GM20431 (cell line): ENCODE measurements at regions not wholly inside any gene's neighbourhood (a gene's known extent, or its start where the extent isn't known, plus 50 kb on each side); places are given as distances from the start of the nearest gene placed in this dataset.
"Not testable (repeated sequence)": the region's sequence is repeated elsewhere in the genome, so short reads cannot be mapped to it uniquely, and the experiment has no call there.

Experiments
- in situ Hi-C: fragments of 300-500 bp; cut with MseI, MboI; formaldehyde crosslinking; loops from one replicate; pipeline ENCODE4 v1.15.0; 2020; ENCODE audit warnings: low sequenced_read_pairs; ENCODE audit not compliant: unreplicated experiment

DNA sequence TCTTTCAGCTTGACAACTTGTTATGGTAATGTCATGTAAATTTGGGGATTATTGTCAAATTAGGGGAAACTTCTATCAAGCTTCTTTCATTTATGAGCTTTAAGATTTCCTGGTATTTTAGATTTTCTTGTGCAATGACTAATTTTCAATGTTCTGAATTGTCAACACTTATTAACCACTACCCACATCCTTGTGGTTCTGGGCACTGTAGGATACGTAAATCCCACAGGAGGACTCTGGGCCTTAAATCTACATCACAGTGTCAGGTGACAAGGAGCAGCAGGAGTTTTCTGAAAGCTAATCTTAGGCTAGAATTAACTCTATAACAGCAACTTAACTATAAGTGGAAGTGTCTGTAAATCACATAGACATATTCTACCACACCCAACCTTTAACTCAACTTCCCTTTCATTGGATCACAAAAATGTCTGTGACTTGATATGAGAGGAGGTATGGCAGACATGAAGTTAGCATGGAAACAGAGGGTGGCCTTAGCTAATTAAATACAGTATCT lies 397.7 kb downstream of the HLX start:
- in situ Hi-C loops: no loop called here

DNA sequence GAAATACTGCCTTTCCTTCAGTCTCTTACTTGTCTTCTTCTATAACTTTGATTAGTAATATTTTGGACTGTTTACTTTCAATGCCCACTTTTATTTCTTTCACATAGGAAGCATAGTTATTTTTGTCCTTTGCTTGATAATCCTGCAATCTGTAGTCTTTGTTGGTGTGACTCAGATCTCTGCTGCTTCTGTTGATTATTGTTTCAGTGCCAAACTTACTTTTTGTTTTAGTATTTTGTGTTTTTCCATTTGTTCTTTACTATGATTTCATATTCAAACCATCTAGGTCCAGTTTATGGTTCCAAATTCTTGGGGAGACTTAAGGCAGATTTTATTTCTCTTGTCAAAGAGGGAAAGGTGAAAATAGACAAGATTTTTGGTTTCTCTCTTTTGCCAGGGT lies 399.9 kb downstream of the HLX start:
- in situ Hi-C loops: no loop called here

DNA sequence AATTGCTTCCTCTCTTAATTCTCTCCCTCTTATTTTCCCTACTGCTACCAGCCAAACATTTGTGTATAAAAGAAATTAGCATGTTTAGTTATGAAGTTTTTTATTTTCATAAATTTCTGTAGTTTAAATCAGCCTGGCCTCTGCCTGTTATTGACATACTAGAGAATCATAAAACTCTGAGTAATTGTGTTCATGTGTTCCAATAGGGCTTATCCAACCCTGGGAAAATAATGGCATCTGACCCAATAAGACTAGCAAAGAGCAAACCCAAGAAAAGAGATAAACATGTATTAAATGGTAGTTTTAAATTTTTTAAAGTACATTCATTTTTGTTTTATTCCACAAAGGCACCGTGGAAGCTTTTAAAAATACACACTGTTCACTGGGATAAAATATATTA lies 404.3 kb downstream of the HLX start:
- in situ Hi-C loops: no loop called here

DNA sequence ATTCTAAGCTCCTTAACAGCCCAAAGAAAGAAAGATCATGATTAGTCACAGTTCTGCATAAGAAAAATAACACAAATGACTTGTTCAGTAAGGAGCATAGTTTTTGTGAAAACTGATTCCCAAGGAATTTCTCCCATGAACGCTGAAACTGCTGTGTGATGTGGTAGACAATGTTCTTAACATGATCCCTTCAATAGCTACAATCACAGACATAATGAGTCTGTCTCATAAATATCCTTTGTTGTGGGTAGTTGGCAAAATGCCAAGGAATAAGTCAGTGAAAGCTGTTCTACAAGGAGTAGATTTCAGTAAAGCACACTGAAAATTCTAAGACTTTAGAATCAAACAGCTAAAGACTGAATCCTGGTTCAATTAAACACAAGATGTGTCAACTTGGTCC lies 404.8 kb downstream of the HLX start:
- in situ Hi-C loops: no loop called here

DNA sequence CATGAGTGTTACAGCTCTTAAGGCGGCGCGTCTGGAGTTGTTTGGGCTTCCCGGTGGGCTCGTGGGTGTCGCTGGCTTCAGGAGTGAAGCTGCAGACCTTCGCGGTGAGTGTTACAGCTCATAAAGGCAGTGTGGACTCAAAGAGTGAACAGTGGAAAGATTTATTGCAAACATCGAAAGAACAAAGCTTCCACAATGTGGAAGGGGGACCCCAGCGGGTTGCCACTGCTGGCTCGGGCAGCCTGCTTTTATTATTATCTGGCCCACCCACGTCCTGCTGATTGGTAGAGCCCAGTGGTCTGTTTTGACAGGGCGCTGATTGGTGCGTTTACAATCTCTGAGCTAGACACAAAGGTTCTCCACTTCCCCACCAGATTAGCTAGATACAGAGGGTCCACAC lies 405.7 kb downstream of the HLX start:
- in situ Hi-C loops: not testable (repeated sequence)

DNA sequence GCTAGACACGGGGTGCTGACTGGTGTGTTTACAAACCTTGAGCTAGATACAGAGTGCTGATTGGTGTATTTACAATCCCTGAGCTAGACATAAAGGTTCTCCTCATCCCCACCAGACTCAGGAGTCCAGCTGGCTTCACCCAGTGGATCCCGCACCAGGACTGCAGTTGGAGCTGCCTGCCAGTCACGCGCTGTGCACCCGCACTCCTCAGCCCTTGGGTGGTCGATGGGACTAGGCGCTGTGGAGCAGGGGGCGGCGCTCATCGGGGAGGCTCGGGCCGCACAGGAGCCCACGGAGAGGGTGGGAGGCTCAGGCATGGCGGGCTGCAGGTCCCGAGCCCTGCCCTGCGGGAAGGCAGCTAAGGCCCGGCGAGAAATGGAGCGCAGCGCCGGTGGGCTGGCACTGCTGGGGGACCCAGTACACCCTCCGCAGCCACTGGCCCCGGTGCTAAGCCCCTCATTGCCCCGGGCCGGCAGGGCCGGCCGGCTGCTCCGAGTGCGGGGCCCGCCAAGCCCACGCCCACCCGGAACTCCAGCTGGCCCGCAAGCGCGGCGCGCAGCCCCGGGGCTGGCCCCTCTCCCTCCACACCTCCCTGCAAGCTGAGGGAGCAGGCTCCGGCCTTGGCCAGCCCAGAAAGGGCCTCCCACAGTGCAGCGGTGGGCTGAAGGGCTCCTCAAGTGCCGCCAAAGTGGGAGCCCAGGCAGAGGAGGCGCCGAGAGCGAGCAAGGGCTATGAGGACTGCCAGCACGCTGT lies 406.4 kb downstream of the HLX start:
- in situ Hi-C loops: not testable (repeated sequence)

DNA sequence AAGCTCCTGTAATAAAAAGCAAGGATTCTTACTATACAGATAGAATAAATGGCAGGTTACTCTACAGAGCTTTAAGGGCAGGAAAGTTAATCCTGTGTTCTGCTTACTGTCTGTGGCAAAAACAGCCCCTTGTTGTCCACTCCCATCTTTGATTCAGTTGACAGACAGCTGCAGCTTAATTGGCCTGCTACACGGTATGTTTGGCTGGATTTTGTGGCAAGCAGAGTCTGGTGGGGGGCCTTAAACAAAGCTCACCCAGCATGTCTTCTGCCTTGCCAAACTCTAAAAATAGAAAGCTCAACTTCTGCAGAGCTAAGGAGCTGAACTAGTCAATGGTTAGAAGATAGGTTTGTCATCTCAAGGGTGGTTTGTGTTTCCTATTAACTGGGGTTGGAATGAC lies 407.2 kb downstream of the HLX start:
- in situ Hi-C loops: no loop called here

DNA sequence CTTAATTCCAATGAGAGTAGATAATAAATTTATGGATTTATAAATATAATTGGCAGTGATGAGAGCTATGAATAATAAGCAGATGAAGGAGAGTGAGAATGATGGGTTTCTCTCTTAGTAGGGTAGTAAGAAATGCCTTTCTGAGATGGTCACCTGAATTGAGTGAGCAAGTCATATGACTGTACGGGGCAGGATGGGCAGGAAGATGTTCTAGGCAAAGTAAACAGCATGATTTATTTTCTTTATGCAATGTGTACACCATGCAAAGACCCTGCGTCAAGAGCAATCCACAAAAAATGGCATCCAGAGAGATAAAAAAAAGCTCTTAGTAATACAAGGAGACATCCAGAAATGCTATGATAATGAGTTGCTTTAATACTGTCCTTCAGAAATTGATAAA lies 409.9 kb downstream of the HLX start:
- in situ Hi-C loops: no loop called here

DNA sequence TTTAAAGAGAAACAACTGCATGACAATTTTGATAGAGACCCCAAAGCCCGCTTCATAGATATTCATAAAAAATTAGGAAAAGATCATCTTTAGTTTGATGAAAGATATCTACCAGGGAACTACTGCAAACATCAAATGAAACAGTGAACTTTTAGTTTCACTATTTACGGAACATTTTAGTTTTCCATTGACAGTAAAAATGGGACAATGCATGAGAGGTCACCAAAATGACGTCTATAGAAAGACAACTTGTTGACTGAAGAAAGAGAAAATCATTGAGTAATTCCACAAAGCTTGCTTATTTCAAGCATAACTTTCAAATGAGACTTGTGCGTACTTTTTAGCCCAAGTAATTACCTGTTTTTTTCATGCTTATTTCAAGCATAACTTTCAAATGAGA lies 411.4 kb downstream of the HLX start:
- in situ Hi-C loops: no loop called here

DNA sequence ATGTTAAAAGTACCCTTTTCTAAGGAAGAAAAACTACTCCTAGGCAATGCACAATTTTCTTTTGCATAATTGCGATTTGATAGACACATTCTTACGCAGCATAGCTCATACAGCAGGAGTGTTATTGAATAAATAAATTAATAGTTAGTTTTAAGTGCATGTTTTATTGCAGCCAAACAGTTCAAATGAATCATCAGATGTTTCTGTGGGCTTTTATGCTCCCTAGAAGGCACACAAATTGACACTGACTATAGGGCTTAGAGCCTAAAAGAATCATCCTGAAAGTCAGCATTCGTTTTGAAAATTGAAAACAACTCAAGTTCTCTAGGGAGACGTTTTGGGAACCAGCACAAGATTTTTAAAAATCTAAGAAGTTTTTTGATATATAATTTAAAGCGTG lies 411.9 kb downstream of the HLX start:
- in situ Hi-C loops: no loop called here

DNA sequence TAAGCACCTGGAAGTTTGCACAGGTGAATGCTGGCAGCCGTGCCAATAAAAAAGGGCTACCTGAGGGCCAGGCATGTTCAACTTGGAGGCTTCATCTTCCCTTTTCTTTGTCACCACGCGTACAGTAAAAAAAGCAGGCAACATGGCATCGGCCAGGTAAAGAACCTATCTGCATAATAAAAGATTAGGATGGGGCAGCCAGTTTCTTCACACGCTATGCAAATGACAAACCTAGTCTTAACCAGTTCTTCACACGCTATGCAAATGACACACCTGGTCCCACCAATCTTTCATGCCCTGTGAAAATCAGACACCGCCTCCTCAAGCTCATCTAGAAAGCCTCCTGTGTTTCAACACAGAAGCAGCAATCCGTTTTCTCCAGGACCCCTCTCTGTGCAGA lies 413.4 kb downstream of the HLX start:
- in situ Hi-C loops: no loop called here

DNA sequence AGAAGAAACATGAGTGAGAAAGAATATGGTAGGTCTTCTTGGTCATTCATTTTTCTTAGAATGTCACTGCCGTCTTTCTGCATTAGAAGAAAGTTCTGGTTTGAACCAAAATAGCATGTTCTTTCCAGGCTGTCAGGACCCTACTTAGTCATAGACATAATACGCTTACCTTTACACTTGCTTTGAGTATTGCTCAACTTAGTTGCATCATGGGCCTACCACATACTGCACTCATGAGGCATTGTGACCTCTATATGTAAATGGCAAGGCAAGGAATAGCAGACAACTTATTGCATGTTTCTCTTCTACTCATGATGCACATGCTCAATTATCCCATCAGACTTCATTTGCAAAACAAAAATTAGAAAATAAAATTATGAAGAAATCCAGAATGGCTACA lies 415.0 kb downstream of the HLX start:
- in situ Hi-C loops: no loop called here

DNA sequence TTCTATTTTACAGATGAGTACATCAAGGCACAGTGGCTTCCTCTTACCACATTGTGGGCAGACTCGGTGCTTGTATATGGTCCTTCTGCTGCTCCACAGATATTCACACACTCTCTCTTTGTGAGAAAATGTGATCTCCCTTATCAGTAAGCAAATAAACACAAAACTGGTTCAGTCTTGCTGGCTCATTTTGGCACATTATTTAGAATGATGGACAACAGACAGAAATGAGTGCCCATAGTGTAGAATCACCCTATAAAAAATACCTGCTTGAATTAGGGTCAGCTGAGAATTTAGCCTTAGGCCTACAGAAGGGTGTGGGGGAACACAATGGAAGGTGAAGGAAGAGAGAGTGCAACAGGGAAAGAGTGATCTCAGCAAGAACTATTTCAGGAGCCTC lies 423.1 kb downstream of the HLX start:
- in situ Hi-C loops: no loop called here

DNA sequence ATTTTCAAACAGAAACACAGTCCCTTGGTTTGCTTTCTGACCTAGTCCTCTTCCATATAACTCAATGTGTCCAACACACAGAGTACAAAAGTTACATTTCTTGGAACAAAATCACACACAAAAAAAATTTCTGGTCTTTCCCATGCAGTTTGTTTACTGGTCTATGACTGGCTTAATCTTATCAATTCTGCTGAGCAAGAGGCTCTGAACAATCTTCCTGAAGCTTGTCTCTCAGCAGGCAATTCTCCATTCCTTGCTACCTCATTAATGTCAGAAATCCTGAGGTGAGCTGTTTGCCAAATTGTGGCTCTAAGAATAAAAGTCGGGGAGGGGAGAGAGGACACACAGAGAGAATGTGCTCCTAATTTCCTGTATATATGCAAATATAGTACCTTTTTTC lies 423.6 kb downstream of the HLX start:
- in situ Hi-C loops: no loop called here

DNA sequence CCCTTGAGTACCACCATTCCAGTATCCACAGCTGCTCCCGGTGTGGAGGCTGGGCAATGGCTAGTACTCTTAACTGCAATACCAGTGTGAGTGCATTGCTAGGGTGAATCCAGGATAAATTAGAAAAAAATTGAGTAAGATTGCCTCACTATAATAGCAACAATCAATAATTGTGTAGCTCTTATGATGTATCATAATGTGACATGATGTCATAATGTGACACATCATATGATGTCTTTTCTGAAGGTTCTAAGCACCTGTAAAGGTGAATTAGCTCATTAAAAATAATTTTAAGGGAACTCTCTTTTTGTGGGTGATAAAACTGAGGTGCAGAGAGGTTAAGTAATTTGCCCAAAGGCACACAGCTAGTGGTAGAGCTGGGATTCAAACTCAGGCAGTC lies 424.4 kb downstream of the HLX start:
- in situ Hi-C loops: no loop called here

DNA sequence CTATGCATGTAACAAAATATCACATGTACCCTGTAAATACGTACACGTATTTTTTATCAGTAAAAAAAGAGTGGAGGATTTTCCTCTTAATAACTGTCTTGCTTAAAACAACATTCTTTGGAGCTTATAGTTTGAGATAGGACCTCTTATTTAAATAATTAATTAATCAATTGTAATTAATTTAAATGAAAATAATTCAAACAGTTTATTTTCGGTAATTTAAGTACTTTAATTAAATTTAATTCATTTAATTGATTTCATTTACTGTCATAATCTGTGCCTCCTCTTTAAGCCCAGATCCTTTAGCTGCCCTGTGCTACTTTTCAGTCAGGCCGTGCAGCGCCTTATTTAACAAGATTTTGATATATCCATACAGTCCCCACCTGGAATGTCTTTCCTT lies 427.0 kb downstream of the HLX start:
- in situ Hi-C loops: no loop called here

DNA sequence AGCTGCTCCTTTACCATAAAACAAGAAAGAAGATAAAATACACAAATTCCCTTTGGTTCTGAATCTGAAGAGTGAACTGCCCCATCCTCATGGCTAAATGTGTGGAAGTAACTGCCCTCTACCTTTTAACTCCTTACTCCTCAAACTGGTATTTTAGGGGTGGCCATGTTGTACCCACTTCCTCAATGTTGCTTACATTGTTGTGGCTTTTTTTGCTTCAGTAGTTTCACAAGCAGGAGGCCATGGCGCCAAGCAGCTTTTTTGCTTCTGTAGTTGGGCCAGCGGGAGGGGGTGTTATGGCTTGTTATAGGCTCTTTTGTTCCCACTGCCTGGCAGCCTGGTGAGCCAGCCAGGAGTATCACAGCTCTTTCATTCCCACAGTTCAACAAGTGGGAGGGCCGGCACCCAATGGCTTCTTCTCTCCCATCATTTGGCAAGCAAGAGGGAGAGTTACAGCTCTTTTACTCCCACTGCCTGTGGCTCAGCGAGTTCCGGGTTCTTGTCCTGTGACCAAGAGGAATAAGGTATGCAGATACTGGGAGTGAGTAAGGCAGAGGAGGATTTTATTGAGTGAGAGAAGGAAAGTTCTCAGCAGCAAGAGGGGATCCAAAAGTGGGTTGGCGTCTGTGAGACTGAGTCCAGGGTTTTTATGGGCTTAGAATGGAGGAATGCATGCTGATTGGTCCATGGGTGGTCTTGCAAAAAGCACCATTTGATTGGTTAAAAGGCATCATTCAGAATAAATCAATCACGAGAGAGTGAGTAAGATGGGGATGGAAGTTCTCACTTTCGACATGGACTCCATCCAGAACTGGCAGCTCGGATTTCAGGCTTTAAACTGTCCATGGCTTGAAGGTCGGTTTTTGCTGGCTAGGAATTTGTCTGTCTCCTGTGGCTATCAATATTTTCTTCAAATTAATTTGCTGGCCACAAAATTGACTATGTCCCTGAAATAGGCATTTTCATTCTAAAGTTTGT lies 429.6 kb downstream of the HLX start:
- in situ Hi-C loops: no loop called here

DNA sequence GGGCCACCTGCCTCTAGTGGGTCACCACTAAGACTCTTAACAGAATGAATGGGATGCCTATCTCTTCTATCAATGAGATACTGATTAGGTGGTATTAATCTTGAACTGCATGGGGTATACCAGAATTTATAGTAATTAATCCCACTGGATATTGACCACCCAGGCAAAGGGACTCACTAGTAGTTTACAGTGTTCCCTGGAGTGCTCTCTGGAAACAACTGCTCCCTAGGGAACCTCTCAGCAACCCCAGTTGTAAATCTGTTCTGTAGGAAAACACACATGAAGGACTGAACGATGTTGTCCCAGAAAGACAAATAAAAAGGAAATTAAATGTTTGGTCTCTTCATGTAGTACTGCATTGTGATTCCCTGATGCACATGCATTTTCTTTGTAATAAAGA lies 430.5 kb downstream of the HLX start:
- in situ Hi-C loops: no loop called here

DNA sequence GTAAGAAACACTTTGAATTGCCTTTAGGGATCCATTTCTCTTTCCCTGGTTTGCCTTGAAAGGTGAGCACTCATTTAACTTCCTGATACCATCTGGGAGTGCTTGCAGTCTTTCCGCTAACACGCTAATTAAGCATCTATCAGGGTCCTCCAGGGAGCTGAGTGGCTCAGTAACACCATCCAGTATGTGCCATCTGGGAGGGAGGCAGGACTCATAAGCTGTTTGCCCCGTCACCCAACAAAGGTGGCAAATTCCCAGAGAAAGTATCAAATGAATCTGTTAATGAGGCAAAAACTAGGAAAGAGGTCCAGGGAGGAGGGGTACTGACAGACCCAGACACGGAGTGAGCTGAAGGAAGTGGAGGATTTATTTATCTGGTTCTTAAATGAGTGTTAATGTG lies 430.9 kb downstream of the HLX start:
- in situ Hi-C loops: no loop called here

DNA sequence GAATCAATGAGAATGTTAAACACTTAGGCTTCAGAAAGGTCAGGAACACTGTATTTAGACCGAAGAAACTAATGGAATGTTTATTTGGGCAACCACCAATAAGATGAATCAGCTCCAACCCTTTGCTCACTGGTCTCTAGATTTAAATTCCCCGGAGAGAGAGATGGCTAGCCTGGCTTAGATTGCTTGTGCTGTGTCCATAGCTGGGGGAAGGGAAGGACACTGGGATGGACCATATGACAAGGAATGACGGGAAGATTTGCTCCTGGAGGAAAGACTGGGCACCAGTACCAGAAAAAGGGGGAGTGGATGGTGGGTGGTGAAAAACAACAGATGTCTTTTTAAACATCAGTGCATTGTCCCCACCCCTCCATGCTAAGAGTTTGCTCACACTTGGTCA lies 426.6 kb downstream of the DUSP10 start:
- in situ Hi-C loops: no loop called here

DNA sequence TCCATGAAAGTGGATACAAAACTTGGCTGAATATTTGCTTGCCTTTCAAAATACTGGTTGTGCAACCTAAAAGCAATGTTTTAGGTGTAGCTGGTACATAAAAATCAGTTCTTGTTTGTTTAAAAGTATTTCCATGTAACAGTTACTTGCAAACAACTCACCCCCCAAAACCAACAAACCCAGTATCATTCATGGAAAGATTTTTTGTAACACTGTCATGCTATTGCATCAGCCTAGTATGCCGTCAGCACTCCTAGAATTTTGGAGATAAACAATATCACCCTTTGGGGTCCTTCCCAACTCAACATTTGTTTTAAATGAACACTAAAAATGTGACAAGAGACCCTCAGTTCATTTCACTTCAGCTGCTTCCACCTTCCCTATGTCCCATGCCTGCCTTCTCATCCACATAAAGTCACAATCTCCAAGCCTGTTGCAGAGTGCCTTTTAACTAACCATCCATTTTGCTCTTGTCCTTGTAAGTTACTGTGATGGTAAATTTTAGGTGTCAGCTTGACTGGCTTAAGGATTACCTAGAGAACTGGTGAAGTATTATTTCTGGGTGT lies 425.3 kb downstream of the DUSP10 start:
- in situ Hi-C loops: no loop called here
